BLaER1 (cell line): ENCODE measurements at regions not wholly inside any gene's neighbourhood (a gene's known extent, or its start where the extent isn't known, plus 50 kb on each side); places are given as distances from the start of the nearest gene placed in this dataset.

ENCODE experiments used
- H3K27ac ChIP-seq: shearing (Covaris generic); formaldehyde crosslinking; 2 replicates; pipeline ENCODE4 v1.8.1; 2022
- H3K27me3 ChIP-seq: shearing (Covaris generic); formaldehyde crosslinking; 2 replicates; pipeline ENCODE4 v1.8.1; 2022
- H3K36me3 ChIP-seq: shearing (Covaris generic); formaldehyde crosslinking; 2 replicates; pipeline ENCODE4 v1.8.1; 2022
- H3K4me1 ChIP-seq: shearing (Covaris generic); formaldehyde crosslinking; 2 replicates; pipeline ENCODE4 v1.8.1; 2022
- H3K4me2 ChIP-seq: shearing (Covaris generic); formaldehyde crosslinking; 2 replicates; pipeline ENCODE4 v1.8.1; 2022
- H3K4me3 ChIP-seq: shearing (Covaris generic); formaldehyde crosslinking; 2 replicates; pipeline ENCODE4 v1.8.1; 2022
- H3K9ac ChIP-seq: shearing (Covaris generic); formaldehyde crosslinking; 2 replicates; pipeline ENCODE4 v1.8.1; 2022
- H3K9me3 ChIP-seq: shearing (Covaris generic); formaldehyde crosslinking; 2 replicates; pipeline ENCODE4 v1.8.1; 2022
- H4K20me1 ChIP-seq: shearing (Covaris generic); formaldehyde crosslinking; 2 replicates; pipeline ENCODE4 v1.8.1; 2022
- Cebpa-rat ChIP-seq: shearing (Covaris generic); IDR thresholded peaks from 2 replicates; pipeline ENCODE4 v1.8.1; 2022

DNA sequence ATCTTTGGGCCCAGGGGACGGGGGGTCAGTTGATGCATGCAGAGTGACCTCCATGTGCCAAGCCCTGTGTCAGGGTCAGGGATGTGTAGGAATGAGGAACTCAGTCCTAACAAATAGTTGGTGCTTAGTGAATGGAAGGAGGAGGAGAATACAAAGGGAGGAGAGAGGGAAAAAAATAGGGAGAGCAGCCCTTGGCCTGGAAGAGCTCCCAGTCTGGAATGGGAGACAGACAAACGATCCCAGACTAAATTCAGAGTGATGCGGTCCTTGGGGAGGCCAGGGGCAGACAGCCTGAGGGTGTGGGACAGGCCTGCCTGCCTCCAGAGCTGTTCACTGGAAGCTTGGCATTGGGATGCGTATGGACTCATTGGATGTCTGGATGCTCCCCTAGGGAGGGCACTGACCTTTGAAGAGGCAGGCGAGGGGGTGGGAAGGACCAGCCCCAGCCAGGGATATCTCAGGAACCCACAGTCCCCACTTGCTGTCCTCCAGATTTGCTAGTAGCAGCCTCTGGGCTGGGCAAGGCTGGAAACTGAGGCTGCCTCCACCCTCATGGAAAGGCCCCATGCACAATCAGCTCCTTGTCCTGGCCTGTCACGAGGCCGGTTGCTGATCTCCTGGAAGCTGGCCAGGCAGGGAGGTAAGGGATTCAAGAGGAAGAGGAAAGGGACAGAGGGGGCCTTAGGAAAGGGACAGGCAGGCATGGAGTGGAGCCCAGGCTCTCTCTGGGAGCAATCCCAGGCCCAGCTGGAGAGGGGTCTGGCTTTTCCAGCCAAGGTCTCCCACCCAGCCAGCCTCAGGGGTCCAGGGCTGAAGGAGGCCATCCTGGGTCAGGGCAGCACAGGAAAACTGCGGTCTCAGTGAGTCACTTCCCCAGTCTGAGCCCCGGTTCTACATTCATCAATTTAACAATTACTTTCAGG, 69.0 kb upstream of the GGTA1 start:
- Histone ChIP-seq H3K4me1 (peaks cover 38% of the 10 kb centered on the region), H3K9ac (no peak overlapping the region), H3K4me3 (no peak overlapping the region), H3K9me3 (no peaks in the 10 kb centered on the region), H3K27me3 (no peaks in the 10 kb centered on the region), H3K27ac (no peak overlapping the region), H3K4me2 (peak overlapping the region; percentile 87), H3K36me3 (no peaks in the 10 kb centered on the region), H4K20me1 (no peaks in the 10 kb centered on the region)
- TF ChIP-seq Cebpa-rat = no peak

DNA sequence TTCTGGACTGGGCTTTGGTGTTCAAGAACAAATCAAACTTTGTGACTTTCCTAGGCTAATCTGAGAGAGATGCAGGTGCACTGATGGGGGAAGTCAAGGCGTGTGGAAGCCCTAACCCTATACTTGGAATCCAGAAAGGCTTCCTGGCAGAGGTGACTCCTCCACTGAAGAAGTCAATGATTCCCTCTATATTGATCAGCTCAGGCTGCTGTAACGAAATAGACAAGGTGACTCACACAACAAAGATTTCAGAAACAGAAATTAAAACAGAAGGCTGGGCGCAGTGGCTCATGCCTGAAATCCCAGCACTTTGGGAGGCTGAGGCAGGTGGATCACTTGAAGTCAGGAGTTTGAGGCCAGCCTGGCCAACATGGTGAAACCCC, 69.6 kb upstream of the GGTA1 start:
- Histone ChIP-seq H3K4me2 (0 out of 2 replicates have a peak overlapping the region, but pooled peaks have one; percentile 87), H3K27ac (no peak overlapping the region), H3K4me1 (peaks cover 38% of the 10 kb centered on the region), H3K36me3 (no peaks in the 10 kb centered on the region), H3K9me3 (no peaks in the 10 kb centered on the region), H3K9ac (no peak overlapping the region), H4K20me1 (no peaks in the 10 kb centered on the region), H3K27me3 (no peaks in the 10 kb centered on the region), H3K4me3 (no peak overlapping the region)
- TF ChIP-seq Cebpa-rat = no peak

DNA sequence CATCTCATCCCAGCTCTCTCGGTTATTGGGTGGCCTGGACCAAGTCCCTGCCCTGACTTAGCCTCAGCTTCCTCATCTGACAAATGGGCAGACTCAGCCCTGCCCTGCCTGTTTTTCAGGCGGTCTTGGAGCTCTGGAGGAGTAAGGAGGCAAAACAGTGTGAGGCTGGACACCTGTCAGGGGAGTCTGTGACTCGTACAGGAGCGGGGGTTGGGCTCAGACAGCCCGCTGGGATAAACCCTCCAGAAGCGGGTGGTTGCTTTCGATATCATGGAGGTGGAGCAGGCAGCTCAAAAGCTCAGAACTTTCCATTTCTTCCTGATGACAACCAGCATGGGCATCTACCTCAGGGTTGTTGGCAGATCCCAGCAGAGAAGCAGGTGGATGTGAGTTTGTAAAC, 72.9 kb upstream of the GGTA1 start:
- no peak overlapping the region for H3K4me3 ChIP-seq

DNA sequence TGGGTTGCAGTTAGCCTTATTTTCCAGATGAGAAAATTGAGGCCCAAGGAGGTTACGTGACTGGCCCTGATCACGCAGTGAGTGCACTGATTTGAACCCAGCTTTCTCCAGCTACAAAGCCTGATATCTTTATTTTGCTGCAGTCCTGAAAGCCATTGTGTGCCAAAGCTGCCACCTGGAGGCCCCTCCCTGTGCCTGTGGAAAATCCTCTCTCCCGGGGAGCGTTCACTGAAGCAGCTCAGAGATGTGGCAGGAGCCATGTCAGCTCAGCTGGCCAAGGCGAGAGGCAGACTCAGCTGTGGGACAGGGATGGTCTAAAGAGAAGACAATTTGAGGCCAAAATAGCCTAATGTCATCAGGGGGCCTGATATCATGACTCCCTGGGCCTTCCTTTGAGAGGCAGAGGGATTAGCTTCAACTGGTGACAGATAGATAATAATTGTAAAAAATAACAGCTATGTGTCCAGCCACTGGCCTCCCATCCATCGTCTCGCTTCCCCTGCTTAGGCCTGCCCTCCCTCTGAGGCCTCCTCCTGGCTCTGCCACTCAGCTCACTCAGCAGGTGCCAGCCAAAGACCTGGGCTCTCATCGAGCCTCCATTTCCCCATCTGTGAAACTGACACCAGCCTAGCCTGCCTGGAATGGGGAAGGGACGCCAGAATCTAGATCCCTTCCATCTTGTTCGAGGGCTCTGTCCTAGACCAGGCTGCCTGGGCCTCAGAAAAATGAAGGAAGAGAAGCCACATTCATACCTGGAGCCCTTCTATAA, 74.3 kb upstream of the GGTA1 start:
- TF ChIP-seq Cebpa-rat = no peak
- Histone ChIP-seq H3K4me1 (peaks cover 23% of the 10 kb centered on the region), H3K9me3 (no peaks in the 10 kb centered on the region), H3K4me2 (no peak overlapping the region), H3K36me3 (no peaks in the 10 kb centered on the region), H3K27me3 (no peaks in the 10 kb centered on the region), H4K20me1 (no peaks in the 10 kb centered on the region), H3K27ac (no peak overlapping the region), H3K4me3 (no peak overlapping the region), H3K9ac (no peak overlapping the region)

More for the DNA sequence above, 72.9 kb upstream of the GGTA1 start:
- H3K27ac ChIP-seq = no peak overlapping the region
- TF ChIP-seq Cebpa-rat = no peak
- no peaks in the 10 kb centered on the region for H4K20me1 ChIP-seq
- no peak overlapping the region for H3K4me2 ChIP-seq
- H3K9ac ChIP-seq = no peak overlapping the region
- H3K27me3 ChIP-seq = no peaks in the 10 kb centered on the region
- no peaks in the 10 kb centered on the region for H3K9me3 ChIP-seq
- no peaks in the 10 kb centered on the region for H3K36me3 ChIP-seq
- H3K4me1 ChIP-seq = peaks cover 23% of the 10 kb centered on the region

DNA sequence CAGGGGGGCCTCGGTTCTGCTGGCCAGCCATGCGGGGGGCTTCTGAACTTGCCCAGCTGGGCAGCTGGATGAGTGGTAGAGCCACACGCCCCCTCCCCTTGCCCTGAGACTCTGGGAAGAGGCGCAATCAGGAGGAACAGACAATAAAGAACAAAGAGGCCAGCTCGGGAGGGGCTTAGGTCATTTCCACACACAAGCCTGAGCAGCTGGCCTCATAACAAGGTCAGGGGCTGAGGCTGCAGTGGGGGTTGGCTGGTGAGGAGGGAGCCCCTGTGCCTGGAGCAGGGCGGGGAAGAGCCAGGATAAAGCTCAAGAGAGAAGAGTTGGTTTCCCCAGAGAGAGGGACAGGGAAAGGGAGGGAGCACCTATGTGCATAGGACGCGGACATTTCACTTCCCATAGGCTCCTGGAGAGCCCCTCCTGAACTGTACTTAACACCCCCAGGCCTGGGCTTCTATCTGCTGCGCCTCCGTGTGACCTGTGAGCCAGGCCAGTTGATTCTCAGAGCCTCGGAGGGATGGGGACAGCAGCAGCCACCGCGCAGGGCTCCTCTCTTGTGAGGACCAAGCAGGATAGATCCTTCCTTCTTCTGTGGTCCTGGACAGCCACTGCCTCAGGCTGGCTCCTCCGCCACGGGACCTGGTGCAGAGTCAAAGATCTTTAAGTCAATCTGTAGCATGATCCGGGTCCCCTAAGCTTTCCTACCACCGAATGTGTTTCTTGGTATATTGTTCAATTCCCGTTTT, 75.3 kb upstream of the GGTA1 start:
- H3K9me3 ChIP-seq = no peaks in the 10 kb centered on the region
- H4K20me1 ChIP-seq = no peaks in the 10 kb centered on the region
- H3K27ac ChIP-seq = no peak overlapping the region
- H3K36me3 ChIP-seq = no peaks in the 10 kb centered on the region
- no peaks in the 10 kb centered on the region for H3K27me3 ChIP-seq
- no peak overlapping the region for H3K4me3 ChIP-seq
- H3K4me2 ChIP-seq = no peak overlapping the region
- no peak overlapping the region for H3K9ac ChIP-seq
- no peak for TF ChIP-seq Cebpa-rat
- H3K4me1 ChIP-seq = peaks cover 19% of the 10 kb centered on the region

DNA sequence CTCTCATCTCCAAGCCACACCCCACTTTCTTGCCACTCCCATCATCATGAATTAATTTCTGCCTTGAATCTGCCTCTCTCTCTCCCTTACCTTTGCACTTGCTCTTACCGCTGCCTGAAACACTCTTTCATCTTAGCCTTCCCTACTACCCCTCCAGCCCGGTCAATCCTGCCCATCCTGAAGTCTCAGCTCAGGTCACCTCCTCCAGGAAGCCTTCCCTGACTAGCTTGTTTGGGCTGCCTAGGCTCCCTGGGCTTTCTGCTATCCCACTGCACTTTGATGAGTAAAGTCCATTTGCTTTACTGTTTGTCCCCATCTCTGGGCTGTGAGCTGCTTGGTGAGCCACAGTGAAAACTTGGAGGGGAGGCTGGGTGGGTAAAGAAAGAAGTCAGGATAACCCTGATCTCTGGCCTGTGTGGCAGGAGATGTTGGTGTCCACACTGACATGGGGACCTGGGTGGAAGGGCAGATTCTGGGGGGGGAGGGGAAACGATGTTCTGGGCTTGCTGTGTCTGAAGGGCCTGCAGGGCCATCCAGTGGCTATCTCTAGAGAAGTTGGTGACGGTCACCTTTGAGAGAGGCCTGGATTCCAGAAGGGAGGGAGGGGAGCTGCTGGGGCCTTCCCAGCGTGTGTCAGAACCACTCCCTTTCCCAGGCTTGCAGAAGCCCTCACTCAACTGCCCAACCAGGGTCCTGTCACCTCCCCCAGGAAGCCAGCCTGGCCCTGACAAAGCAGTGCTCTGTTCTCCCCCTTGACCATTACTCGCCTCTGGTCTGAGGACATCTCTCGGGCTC, 75.0 kb upstream of the DAB2IP start:
- no peaks in the 10 kb centered on the region for H3K27me3 ChIP-seq
- no peaks in the 10 kb centered on the region for H3K9me3 ChIP-seq
- H3K36me3 ChIP-seq = no peaks in the 10 kb centered on the region
- no peak for TF ChIP-seq Cebpa-rat
- H3K4me1 ChIP-seq = peaks cover 29% of the 10 kb centered on the region
- H3K4me3 ChIP-seq = no peak overlapping the region
- H3K4me2 ChIP-seq = no peak overlapping the region
- H3K9ac ChIP-seq = no peak overlapping the region
- no peak overlapping the region for H3K27ac ChIP-seq
- H4K20me1 ChIP-seq = no peaks in the 10 kb centered on the region

DNA sequence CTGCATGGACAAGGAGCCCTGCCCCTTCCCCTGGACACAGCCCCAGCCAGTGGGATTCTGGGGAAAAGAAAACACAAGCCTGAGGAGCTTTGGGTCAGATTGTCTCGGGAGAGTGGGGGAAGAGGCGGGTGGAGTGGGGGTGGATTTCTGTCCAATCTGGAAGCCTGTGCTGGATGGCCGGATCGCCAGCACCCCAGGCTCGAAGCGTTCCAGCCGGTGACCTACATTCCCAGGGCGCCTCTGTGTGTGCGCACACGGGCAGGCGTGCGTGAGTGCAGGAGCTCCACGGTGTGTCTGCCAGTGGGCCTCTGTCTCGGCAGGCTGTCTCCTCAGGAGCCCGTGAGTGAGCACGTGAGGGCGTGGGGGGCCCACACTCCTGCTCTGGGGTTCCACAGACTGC, 74.3 kb upstream of the DAB2IP start:
- Histone ChIP-seq H4K20me1 (no peaks in the 10 kb centered on the region), H3K9ac (no peak overlapping the region), H3K4me1 (peaks cover 35% of the 10 kb centered on the region), H3K36me3 (no peaks in the 10 kb centered on the region), H3K9me3 (no peaks in the 10 kb centered on the region), H3K27ac (no peak overlapping the region), H3K4me2 (0 out of 2 replicates have a peak overlapping the region, but pooled peaks have one; percentile 56), H3K4me3 (no peak overlapping the region), H3K27me3 (no peaks in the 10 kb centered on the region)
- no peak for TF ChIP-seq Cebpa-rat

DNA sequence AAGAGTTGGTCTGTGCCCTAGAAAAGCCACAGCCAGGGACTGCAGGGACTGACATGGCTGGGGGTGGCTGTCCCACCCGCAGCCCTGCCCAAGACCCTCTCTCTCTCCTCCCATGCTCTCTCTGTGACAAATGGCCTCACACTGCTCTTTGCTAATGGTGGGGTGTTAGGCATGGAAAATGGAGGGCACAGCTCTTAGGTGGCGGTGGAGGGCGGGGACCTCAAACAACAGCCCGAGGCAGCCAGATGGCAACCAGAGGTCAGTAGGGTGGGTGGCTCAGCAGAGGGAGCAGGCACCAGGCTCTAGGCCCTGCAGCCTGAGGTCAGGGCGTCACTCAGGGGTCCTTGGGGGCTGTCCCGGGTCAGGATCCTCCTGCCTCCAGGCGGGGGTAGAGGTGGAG, 73.9 kb upstream of the DAB2IP start:
- H3K36me3 ChIP-seq = no peaks in the 10 kb centered on the region
- TF ChIP-seq Cebpa-rat = no peak
- no peak overlapping the region for H3K4me3 ChIP-seq
- H3K27ac ChIP-seq = no peak overlapping the region
- peaks cover 39% of the 10 kb centered on the region for H3K4me1 ChIP-seq
- H3K9ac ChIP-seq = no peak overlapping the region
- peak overlapping the region; percentile 56; the same call in 1 of the 2 replicates for H3K4me2 ChIP-seq
- H3K9me3 ChIP-seq = no peaks in the 10 kb centered on the region
- no peaks in the 10 kb centered on the region for H3K27me3 ChIP-seq
- no peaks in the 10 kb centered on the region for H4K20me1 ChIP-seq
